OCI-LY1 (cell line): ENCODE measurements at regions not wholly inside any gene's neighbourhood (a gene's known extent, or its start where the extent isn't known, plus 50 kb on each side); places are given as distances from the start of the nearest gene placed in this dataset.

Experiments
- H2AFZ ChIP-seq: fragments of 200-600 bp; sonication (generic), shearing (Covaris generic); 2 replicates; pipeline ENCODE4 v1.6.0; 2014; ENCODE audit warnings: antibody characterized with exemption, mild to moderate bottlenecking, low read length
- H3F3A ChIP-seq: fragments of 200-600 bp; sonication (generic), shearing (Covaris generic); 2 replicates; pipeline ENCODE4 v1.6.0; 2014; ENCODE audit warnings: mild to moderate bottlenecking, antibody characterized with exemption, low read length, moderate library complexity; ENCODE audit not compliant: insufficient read depth
- H3K27ac ChIP-seq: fragments of 200-600 bp; sonication (generic); 2 replicates; pipeline ENCODE4 v1.5.1; 2014; ENCODE audit warnings: low read length, mixed run types, mild to moderate bottlenecking, low read depth; ENCODE audit not compliant: poor library complexity, severe bottlenecking
- H3K27me3 ChIP-seq: fragments of 200-600 bp; sonication (generic); 2 replicates; pipeline ENCODE4 v1.6.0; 2014; ENCODE audit warnings: antibody characterized with exemption, mild to moderate bottlenecking, low read length, moderate library complexity; ENCODE audit not compliant: insufficient read depth
- H3K36me3 ChIP-seq: fragments of 200-600 bp; sonication (generic); 2 replicates; pipeline ENCODE4 v1.6.1; 2014; ENCODE audit warnings: mild to moderate bottlenecking, antibody characterized with exemption, low read length, moderate library complexity, mixed read lengths; ENCODE audit not compliant: insufficient read depth
- H3K4me1 ChIP-seq: fragments of 200-600 bp; sonication (generic); 2 replicates; pipeline ENCODE4 v1.5.1; 2014; ENCODE audit warnings: mild to moderate bottlenecking, low read length, moderate library complexity; ENCODE audit not compliant: insufficient read depth, severe bottlenecking
- H3K4me2 ChIP-seq: fragments of 200-600 bp; sonication (generic), shearing (Covaris generic); 2 replicates; pipeline ENCODE4 v1.6.1; 2014; ENCODE audit warnings: low read length
- H3K4me3 ChIP-seq: fragments of 200-600 bp; sonication (generic); 2 replicates; pipeline ENCODE4 v1.5.1; 2014; ENCODE audit warnings: low read length, low read depth, mild to moderate bottlenecking, mixed read lengths; ENCODE audit not compliant: poor library complexity, severe bottlenecking
- H3K79me2 ChIP-seq: fragments of 200-600 bp; shearing (Covaris generic); 2 replicates; pipeline ENCODE4 v1.6.1; 2016; ENCODE audit warnings: mixed run types, low read length, mixed read lengths; ENCODE audit not compliant: insufficient read depth
- H3K9ac ChIP-seq: fragments of 200-600 bp; sonication (generic), shearing (Covaris generic); 2 replicates; pipeline ENCODE4 v1.6.1; 2014; ENCODE audit warnings: mild to moderate bottlenecking, low read length, mixed read lengths
- H3K9me2 ChIP-seq: fragments of 200-600 bp; sonication (generic), shearing (Covaris generic); 2 replicates; pipeline ENCODE4 v1.6.1; 2014; ENCODE audit warnings: low read depth, mild to moderate bottlenecking, low read length, mixed read lengths
- H3K9me3 ChIP-seq: fragments of 200-600 bp; shearing (Covaris generic); 2 replicates; pipeline ENCODE4 v1.6.1; 2014; ENCODE audit warnings: low read length, mixed read lengths
- H4K20me1 ChIP-seq: fragments of 200-600 bp; sonication (generic), shearing (Covaris generic); 2 replicates; pipeline ENCODE4 v1.6.0; 2016; ENCODE audit warnings: mild to moderate bottlenecking, low read length; ENCODE audit not compliant: insufficient read depth
- EZH2 ChIP-seq: fragments of 200-600 bp; sonication (generic), shearing (Covaris generic); IDR thresholded peaks from 2 replicates; pipeline ENCODE4 v1.8.0; 2017; ENCODE audit warnings: borderline replicate concordance, mixed run types, mild to moderate bottlenecking, antibody characterized with exemption, low read length, moderate library complexity, mixed read lengths
- TF ChIP-seq, protein P1 (sequence below): fragments of 200-600 bp; sonication (generic), shearing (Covaris generic); IDR thresholded peaks from 2 replicates; pipeline ENCODE4 v1.5.1; 2017; ENCODE audit warnings: mild to moderate bottlenecking, antibody characterized with exemption, low read length, moderate library complexity, mixed read lengths

DNA sequence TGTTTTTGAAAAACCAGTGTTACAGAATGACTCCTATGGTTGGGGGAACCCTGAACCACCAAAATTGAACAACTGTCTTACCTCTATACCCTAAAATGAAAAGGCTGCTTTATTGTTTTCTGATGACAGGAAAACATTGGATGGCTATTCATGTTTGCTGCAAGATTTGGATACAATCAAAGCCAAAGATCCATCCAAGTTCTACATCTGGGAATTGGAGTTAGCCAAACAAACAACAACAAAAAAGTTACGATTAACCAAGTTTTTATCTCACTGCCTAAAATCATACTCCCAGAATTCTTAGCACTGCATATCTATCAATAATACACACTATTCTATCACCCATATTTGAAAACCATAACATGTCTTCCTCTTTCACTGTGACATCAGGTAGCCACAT is 349.7 kb upstream of the SLC7A11 start:
- Histone ChIP-seq H3K9me2 (no peaks in the 10 kb centered on the region), H2AFZ (no peak overlapping the region), H3K79me2 (no peaks in the 10 kb centered on the region), H3K4me1 (no peaks in the 10 kb centered on the region), H3K4me3 (no peak overlapping the region), H3K9ac (no peak overlapping the region), H3K36me3 (no peaks in the 10 kb centered on the region), H3F3A (no peaks in the 10 kb centered on the region), H3K9me3 (no peaks in the 10 kb centered on the region), H3K27me3 (no peaks in the 10 kb centered on the region), H3K27ac (no peak overlapping the region), H4K20me1 (no peaks in the 10 kb centered on the region), H3K4me2 (no peak overlapping the region)
- TF ChIP-seq EZH2, result no peak
- TF ChIP-seq, protein P1, sequence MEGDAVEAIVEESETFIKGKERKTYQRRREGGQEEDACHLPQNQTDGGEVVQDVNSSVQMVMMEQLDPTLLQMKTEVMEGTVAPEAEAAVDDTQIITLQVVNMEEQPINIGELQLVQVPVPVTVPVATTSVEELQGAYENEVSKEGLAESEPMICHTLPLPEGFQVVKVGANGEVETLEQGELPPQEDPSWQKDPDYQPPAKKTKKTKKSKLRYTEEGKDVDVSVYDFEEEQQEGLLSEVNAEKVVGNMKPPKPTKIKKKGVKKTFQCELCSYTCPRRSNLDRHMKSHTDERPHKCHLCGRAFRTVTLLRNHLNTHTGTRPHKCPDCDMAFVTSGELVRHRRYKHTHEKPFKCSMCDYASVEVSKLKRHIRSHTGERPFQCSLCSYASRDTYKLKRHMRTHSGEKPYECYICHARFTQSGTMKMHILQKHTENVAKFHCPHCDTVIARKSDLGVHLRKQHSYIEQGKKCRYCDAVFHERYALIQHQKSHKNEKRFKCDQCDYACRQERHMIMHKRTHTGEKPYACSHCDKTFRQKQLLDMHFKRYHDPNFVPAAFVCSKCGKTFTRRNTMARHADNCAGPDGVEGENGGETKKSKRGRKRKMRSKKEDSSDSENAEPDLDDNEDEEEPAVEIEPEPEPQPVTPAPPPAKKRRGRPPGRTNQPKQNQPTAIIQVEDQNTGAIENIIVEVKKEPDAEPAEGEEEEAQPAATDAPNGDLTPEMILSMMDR, result no peak

DNA sequence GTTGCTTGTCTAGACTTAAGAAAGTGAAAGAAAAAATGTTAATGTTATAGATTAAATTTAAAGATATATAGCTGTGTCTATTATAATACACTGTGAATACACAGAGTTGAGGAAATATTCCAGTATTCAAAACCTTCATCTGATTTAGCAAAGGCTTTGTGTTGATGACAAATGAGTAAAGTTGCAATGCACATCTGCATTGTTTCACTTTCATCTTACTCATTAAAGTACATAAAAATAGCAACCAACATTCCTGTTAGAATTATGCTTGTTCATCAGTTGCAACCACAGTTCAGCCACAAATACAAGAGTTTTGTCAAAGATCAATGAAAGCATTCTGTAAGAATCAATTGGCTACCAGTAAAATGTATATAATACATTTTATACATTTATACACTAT is 346.4 kb upstream of the SLC7A11 start:
- no peaks in the 10 kb centered on the region for H4K20me1 ChIP-seq
- no peaks in the 10 kb centered on the region for H3K27me3 ChIP-seq
- no peaks in the 10 kb centered on the region for H3F3A ChIP-seq
- no peak overlapping the region for H2AFZ ChIP-seq
- H3K9ac ChIP-seq, result no peak overlapping the region
- no peaks in the 10 kb centered on the region for H3K9me2 ChIP-seq
- H3K27ac ChIP-seq, result no peak overlapping the region
- H3K79me2 ChIP-seq, result no peaks in the 10 kb centered on the region
- TF ChIP-seq, protein P1, result no peak
- no peak for TF ChIP-seq EZH2
- H3K9me3 ChIP-seq, result no peaks in the 10 kb centered on the region
- H3K4me2 ChIP-seq, result no peak overlapping the region
- H3K36me3 ChIP-seq, result no peaks in the 10 kb centered on the region
- H3K4me3 ChIP-seq, result no peak overlapping the region
- no peaks in the 10 kb centered on the region for H3K4me1 ChIP-seq

DNA sequence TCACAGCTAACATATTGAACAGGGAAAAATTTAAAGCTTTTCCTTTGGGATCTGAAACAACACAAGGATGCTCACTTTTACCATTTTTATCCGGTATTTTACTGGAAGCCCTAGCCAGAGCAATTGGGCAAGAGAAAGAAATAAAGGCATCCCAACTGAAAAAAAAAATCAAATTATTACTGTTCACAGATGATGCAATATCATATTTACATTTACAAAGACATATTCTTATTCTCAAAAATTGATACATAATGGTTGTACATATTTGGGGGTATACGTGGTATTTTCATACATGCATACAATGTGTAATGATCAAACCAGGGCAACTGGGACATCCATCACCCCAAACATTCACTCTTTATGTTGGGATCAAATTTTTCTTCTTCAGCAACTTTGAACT is 337.0 kb upstream of the SLC7A11 start:
- TF ChIP-seq EZH2, result no peak
- TF ChIP-seq, protein P1, result no peak
- Histone ChIP-seq H3K27ac (no peak overlapping the region), H3K9me3 (no peaks in the 10 kb centered on the region), H2AFZ (no peak overlapping the region), H4K20me1 (no peaks in the 10 kb centered on the region), H3K9ac (no peak overlapping the region), H3K36me3 (no peaks in the 10 kb centered on the region), H3K27me3 (no peaks in the 10 kb centered on the region), H3K79me2 (no peaks in the 10 kb centered on the region), H3K4me2 (no peak overlapping the region), H3F3A (no peaks in the 10 kb centered on the region), H3K9me2 (no peaks in the 10 kb centered on the region), H3K4me1 (no peaks in the 10 kb centered on the region), H3K4me3 (no peak overlapping the region)
